Thyroid gland (tissue), 4 donors: ENCODE measurements at regions not wholly inside any gene's neighbourhood (a gene's known extent, or its start where the extent isn't known, plus 50 kb on each side); places are given as distances from the start of the nearest gene placed in this dataset.

ENCODE experiments used
- CTCF ChIP-seq, 6 experiments: fragments of 200-600 bp in 3 of 6; fragments of 450-650 bp in 3 of 6; sonication (generic) in 3 of 6; IDR thresholded peaks; one replicate each; pipeline ENCODE4 v1.5.1; 2016 to 2019; ENCODE audit warnings: antibody characterized with exemption in 6 of 6, mild to moderate bottlenecking in 2 of 6, inconsistent platforms in 1 of 6, moderate library complexity in 1 of 6
- POLR2A ChIP-seq, 2 donors: fragments of 450-650 bp; IDR thresholded peaks; one replicate each; pipeline ENCODE4 v1.6.1; 2017; ENCODE audit warnings: antibody characterized with exemption in 2 of 2, mild to moderate bottlenecking in 2 of 2, moderate library complexity in 1 of 2

- TF ChIP-seq CTCF (IDR thresholded peaks at IDR 0.05) (no peak), POLR2A (IDR thresholded peaks at IDR 0.05) (no peak)
Observed at GRCh38 chrX:42384956-42385355, 393.0 kb downstream of the PPP1R2C start.
